Esophagus muscularis mucosa (tissue), 4 donors: ENCODE measurements at regions not wholly inside any gene's neighbourhood (a gene's known extent, or its start where the extent isn't known, plus 50 kb on each side); places are given as distances from the start of the nearest gene placed in this dataset.

ENCODE experiments used
- EP300 ChIP-seq: sonication (generic); formaldehyde crosslinking; IDR thresholded peaks from one replicate; pipeline ENCODE4 v1.6.1; 2017; ENCODE audit warnings: antibody characterized with exemption
- POLR2A ChIP-seq: fragments of 450-650 bp; IDR thresholded peaks from one replicate; pipeline ENCODE4 v1.6.1; 2017; ENCODE audit warnings: antibody characterized with exemption, moderate library complexity, mild to moderate bottlenecking, low read depth
- POLR2AphosphoS5 ChIP-seq, 2 donors: sonication (generic); formaldehyde crosslinking; IDR thresholded peaks; one replicate each; pipeline ENCODE4 v1.6.1; 2017; ENCODE audit warnings: antibody characterized with exemption in 2 of 2
- TF ChIP-seq, protein P1 (sequence below), 3 experiments: fragments of 200-600 bp in 2 of 3; fragments of 450-650 bp in 1 of 3; sonication (generic) in 2 of 3; IDR thresholded peaks; one replicate each; pipeline ENCODE4 v1.5.1; 2017 to 2019; ENCODE audit warnings: antibody characterized with exemption in 3 of 3, mild to moderate bottlenecking in 2 of 3, moderate library complexity in 1 of 3

GRCh38 chr5:167271511-167271910, 1019.9 kb upstream of the WWC1 start:
- TF ChIP-seq, protein P1, sequence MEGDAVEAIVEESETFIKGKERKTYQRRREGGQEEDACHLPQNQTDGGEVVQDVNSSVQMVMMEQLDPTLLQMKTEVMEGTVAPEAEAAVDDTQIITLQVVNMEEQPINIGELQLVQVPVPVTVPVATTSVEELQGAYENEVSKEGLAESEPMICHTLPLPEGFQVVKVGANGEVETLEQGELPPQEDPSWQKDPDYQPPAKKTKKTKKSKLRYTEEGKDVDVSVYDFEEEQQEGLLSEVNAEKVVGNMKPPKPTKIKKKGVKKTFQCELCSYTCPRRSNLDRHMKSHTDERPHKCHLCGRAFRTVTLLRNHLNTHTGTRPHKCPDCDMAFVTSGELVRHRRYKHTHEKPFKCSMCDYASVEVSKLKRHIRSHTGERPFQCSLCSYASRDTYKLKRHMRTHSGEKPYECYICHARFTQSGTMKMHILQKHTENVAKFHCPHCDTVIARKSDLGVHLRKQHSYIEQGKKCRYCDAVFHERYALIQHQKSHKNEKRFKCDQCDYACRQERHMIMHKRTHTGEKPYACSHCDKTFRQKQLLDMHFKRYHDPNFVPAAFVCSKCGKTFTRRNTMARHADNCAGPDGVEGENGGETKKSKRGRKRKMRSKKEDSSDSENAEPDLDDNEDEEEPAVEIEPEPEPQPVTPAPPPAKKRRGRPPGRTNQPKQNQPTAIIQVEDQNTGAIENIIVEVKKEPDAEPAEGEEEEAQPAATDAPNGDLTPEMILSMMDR (IDR thresholded peaks at IDR 0.05), result no peak
- TF ChIP-seq POLR2AphosphoS5 (IDR thresholded peaks at IDR 0.05), result no peak
- no peak for TF ChIP-seq POLR2A
- TF ChIP-seq EP300, result no peak
